ENCODE measurements at regions not wholly inside any gene's neighbourhood (a gene's known extent, or its start where the extent isn't known, plus 50 kb on each side); places are given as distances from the start of the nearest gene placed in this dataset.

GRCh38 chr18:70520867-70521266 lies 232.0 kb downstream of the SOCS6 start:
- no peak for TF ChIP-seq GATA2 (IDR thresholded peaks at IDR 0.05; ENCODE audit: low read depth, low read length)
- no peak for TF ChIP-seq GATA3 (IDR thresholded peaks at IDR 0.05; ENCODE audit: low read depth, low read length)
